ENCODE measurements at regions not wholly inside any gene's neighbourhood (a gene's known extent, or its start where the extent isn't known, plus 50 kb on each side); places are given as distances from the start of the nearest gene placed in this dataset.

GRCh38 chr11:112367461-112367860 lies 106.8 kb upstream of the PLET1 start:
- H3K4ac ChIP-seq (ENCODE audit: low read depth, low read length) = no peak overlapping the region
- H2BK5ac ChIP-seq (ENCODE audit: low read depth, low read length, poor library complexity) = no peak overlapping the region
- H3K4me2 ChIP-seq (ENCODE audit: low read length) = no peak overlapping the region
- H4K12ac ChIP-seq (ENCODE audit: low read depth, low read length) = no peak overlapping the region
- no peak overlapping the region for H2AFZ ChIP-seq (ENCODE audit: insufficient read depth, low read length, poor library complexity)
- H3K4me3 ChIP-seq (ENCODE audit: low read depth, low read length) = no peak overlapping the region
- H3K27me3 ChIP-seq (ENCODE audit: insufficient read depth, low read length) = no peaks in the 10 kb centered on the region
- H2BK120ac ChIP-seq (ENCODE audit: insufficient read depth, low read length, poor library complexity) = no peak overlapping the region
- H3K18ac ChIP-seq (ENCODE audit: low read length) = no peak overlapping the region
- no peak overlapping the region for H3K27ac ChIP-seq (ENCODE audit: low read depth, low read length)
- no peak overlapping the region for H2BK12ac ChIP-seq (ENCODE audit: low read length)
- no peak overlapping the region for H3K9ac ChIP-seq (ENCODE audit: low read length)
- H3K79me2 ChIP-seq (ENCODE audit: control insufficient read depth, insufficient read depth, low read length, poor library complexity) = no peaks in the 10 kb centered on the region
- H3K9me3 ChIP-seq (ENCODE audit: insufficient read depth, low read depth, low read length) = no peaks in the 10 kb centered on the region
- DNase-seq = no peak
- no peak overlapping the region for H4K91ac ChIP-seq (ENCODE audit: low read depth, low read length)
- WGBS (ENCODE audit: extremely low coverage, insufficient coverage, insufficient read length) = no CpG with 5 or more reads among the region's 3 CpGs
- H2AK5ac ChIP-seq (ENCODE audit: low read length) = no peak overlapping the region
- no peaks in the 10 kb centered on the region for H3K4me1 ChIP-seq (ENCODE audit: control insufficient read depth in 1 of 2, insufficient read depth in 2 of 2, low read length in 2 of 2)
- no peaks in the 10 kb centered on the region for H3K79me1 ChIP-seq (ENCODE audit: low read length)
- H4K8ac ChIP-seq (ENCODE audit: low read depth, low read length) = no peak overlapping the region
- H3K36me3 ChIP-seq (ENCODE audit: control insufficient read depth in 1 of 2, insufficient read depth in 2 of 2, low read length in 2 of 2) = no peaks in the 10 kb centered on the region
- H3K23ac ChIP-seq (ENCODE audit: low read length) = no peak overlapping the region
- no peak overlapping the region for H3K14ac ChIP-seq (ENCODE audit: low read length)

DNA sequence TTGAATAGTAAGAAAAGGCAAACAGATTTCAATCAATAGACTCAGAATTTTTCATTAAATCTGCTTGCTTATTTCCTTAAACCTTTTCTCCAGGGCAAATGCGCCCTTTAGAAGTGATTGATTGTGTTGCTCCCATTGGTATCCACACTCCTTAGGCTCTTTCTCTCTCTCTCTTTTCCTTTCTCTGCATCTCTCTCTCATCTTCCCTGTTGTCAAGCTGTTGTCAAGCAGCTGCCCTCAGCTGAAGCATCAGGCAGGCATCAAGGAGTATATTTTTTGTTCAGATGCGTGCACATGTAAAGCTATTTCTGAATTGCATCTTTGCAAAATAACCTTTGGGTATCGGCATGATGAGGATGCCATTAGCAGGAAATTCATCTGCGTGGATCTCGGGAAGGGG lies 107.2 kb upstream of the PLET1 start:
- Histone ChIP-seq H3K4me2 (ENCODE audit: low read length) (no peak overlapping the region), H3K27me3 (ENCODE audit: insufficient read depth, low read length) (no peaks in the 10 kb centered on the region)

GRCh38 chr11:112368381-112368780 lies 107.7 kb upstream of the PLET1 start:
- no peak overlapping the region for H2AK5ac ChIP-seq (ENCODE audit: low read length)
- H3K14ac ChIP-seq (ENCODE audit: low read length) = no peak overlapping the region
- H4K12ac ChIP-seq (ENCODE audit: low read depth, low read length) = no peak overlapping the region
- no peak overlapping the region for H3K4me2 ChIP-seq (ENCODE audit: low read length)
- H3K36me3 ChIP-seq (ENCODE audit: control insufficient read depth in 1 of 2, insufficient read depth in 2 of 2, low read length in 2 of 2) = no peaks in the 10 kb centered on the region
- no peak overlapping the region for H3K9ac ChIP-seq (ENCODE audit: low read length)
- H2BK120ac ChIP-seq (ENCODE audit: insufficient read depth, low read length, poor library complexity) = no peak overlapping the region
- H3K27me3 ChIP-seq (ENCODE audit: insufficient read depth, low read length) = no peaks in the 10 kb centered on the region
- no CpG with 5 or more reads among the region's 1 CpG for WGBS (ENCODE audit: extremely low coverage, insufficient coverage, insufficient read length)
- H3K9me3 ChIP-seq (ENCODE audit: insufficient read depth, low read depth, low read length) = no peaks in the 10 kb centered on the region
- H2BK12ac ChIP-seq (ENCODE audit: low read length) = no peak overlapping the region
- H3K79me2 ChIP-seq (ENCODE audit: control insufficient read depth, insufficient read depth, low read length, poor library complexity) = no peaks in the 10 kb centered on the region
- no peak overlapping the region for H3K18ac ChIP-seq (ENCODE audit: low read length)
- no peak overlapping the region for H3K4me3 ChIP-seq (ENCODE audit: low read depth, low read length)
- no peak overlapping the region for H2BK5ac ChIP-seq (ENCODE audit: low read depth, low read length, poor library complexity)
- no peak overlapping the region for H3K23ac ChIP-seq (ENCODE audit: low read length)
- no peak overlapping the region for H4K8ac ChIP-seq (ENCODE audit: low read depth, low read length)
- H3K4ac ChIP-seq (ENCODE audit: low read depth, low read length) = no peak overlapping the region
- no peak overlapping the region for H4K91ac ChIP-seq (ENCODE audit: low read depth, low read length)
- no peak overlapping the region for H3K27ac ChIP-seq (ENCODE audit: low read depth, low read length)
- H3K4me1 ChIP-seq (ENCODE audit: control insufficient read depth in 1 of 2, insufficient read depth in 2 of 2, low read length in 2 of 2) = no peaks in the 10 kb centered on the region
- no peak for DNase-seq
- no peak overlapping the region for H2AFZ ChIP-seq (ENCODE audit: insufficient read depth, low read length, poor library complexity)
- no peaks in the 10 kb centered on the region for H3K79me1 ChIP-seq (ENCODE audit: low read length)

More for the DNA sequence above, 107.2 kb upstream of the PLET1 start:
- Histone ChIP-seq H3K36me3 (ENCODE audit: control insufficient read depth in 1 of 2, insufficient read depth in 2 of 2, low read length in 2 of 2) (no peaks in the 10 kb centered on the region), H3K18ac (ENCODE audit: low read length) (no peak overlapping the region), H2AK5ac (ENCODE audit: low read length) (no peak overlapping the region), H3K4ac (ENCODE audit: low read depth, low read length) (no peak overlapping the region), H3K14ac (ENCODE audit: low read length) (no peak overlapping the region), H3K9me3 (ENCODE audit: insufficient read depth, low read depth, low read length) (no peaks in the 10 kb centered on the region), H3K23ac (ENCODE audit: low read length) (no peak overlapping the region), H3K9ac (ENCODE audit: low read length) (no peak overlapping the region), H4K12ac (ENCODE audit: low read depth, low read length) (no peak overlapping the region), H4K8ac (ENCODE audit: low read depth, low read length) (no peak overlapping the region), H4K91ac (ENCODE audit: low read depth, low read length) (no peak overlapping the region), H2BK5ac (ENCODE audit: low read depth, low read length, poor library complexity) (no peak overlapping the region), H3K4me1 (ENCODE audit: control insufficient read depth in 1 of 2, insufficient read depth in 2 of 2, low read length in 2 of 2) (no peaks in the 10 kb centered on the region), H3K79me1 (ENCODE audit: low read length) (no peaks in the 10 kb centered on the region), H3K27ac (ENCODE audit: low read depth, low read length) (no peak overlapping the region), H3K4me3 (ENCODE audit: low read depth, low read length) (no peak overlapping the region), H2BK120ac (ENCODE audit: insufficient read depth, low read length, poor library complexity) (no peak overlapping the region), H2BK12ac (ENCODE audit: low read length) (no peak overlapping the region), H2AFZ (ENCODE audit: insufficient read depth, low read length, poor library complexity) (no peak overlapping the region), H3K79me2 (ENCODE audit: control insufficient read depth, insufficient read depth, low read length, poor library complexity) (no peaks in the 10 kb centered on the region)
- no peak for DNase-seq
- WGBS (ENCODE audit: extremely low coverage, insufficient coverage, insufficient read length) = no CpG with 5 or more reads among the region's 5 CpGs

- H3K79me2 ChIP-seq (ENCODE audit: control insufficient read depth, insufficient read depth, low read length, poor library complexity) = no peaks in the 10 kb centered on the region
- DNase-seq = no peak
- H3K23ac ChIP-seq (ENCODE audit: low read length) = no peak overlapping the region
- no peaks in the 10 kb centered on the region for H3K27me3 ChIP-seq (ENCODE audit: insufficient read depth, low read length)
- no peaks in the 10 kb centered on the region for H3K79me1 ChIP-seq (ENCODE audit: low read length)
- H4K91ac ChIP-seq (ENCODE audit: low read depth, low read length) = no peak overlapping the region
- H2AK5ac ChIP-seq (ENCODE audit: low read length) = no peak overlapping the region
- H4K8ac ChIP-seq (ENCODE audit: low read depth, low read length) = no peak overlapping the region
- no peaks in the 10 kb centered on the region for H3K36me3 ChIP-seq (ENCODE audit: control insufficient read depth in 1 of 2, insufficient read depth in 2 of 2, low read length in 2 of 2)
- no CpG with 5 or more reads among the region's 1 CpG for WGBS (ENCODE audit: extremely low coverage, insufficient coverage, insufficient read length)
- no peak overlapping the region for H2BK12ac ChIP-seq (ENCODE audit: low read length)
- no peak overlapping the region for H3K4me3 ChIP-seq (ENCODE audit: low read depth, low read length)
- no peaks in the 10 kb centered on the region for H3K9me3 ChIP-seq (ENCODE audit: insufficient read depth, low read depth, low read length)
- H3K4me2 ChIP-seq (ENCODE audit: low read length) = no peak overlapping the region
- no peak overlapping the region for H3K14ac ChIP-seq (ENCODE audit: low read length)
- no peak overlapping the region for H3K27ac ChIP-seq (ENCODE audit: low read depth, low read length)
- no peaks in the 10 kb centered on the region for H3K4me1 ChIP-seq (ENCODE audit: control insufficient read depth in 1 of 2, insufficient read depth in 2 of 2, low read length in 2 of 2)
- H3K18ac ChIP-seq (ENCODE audit: low read length) = no peak overlapping the region
- H2BK120ac ChIP-seq (ENCODE audit: insufficient read depth, low read length, poor library complexity) = no peak overlapping the region
- H2BK5ac ChIP-seq (ENCODE audit: low read depth, low read length, poor library complexity) = no peak overlapping the region
- H2AFZ ChIP-seq (ENCODE audit: insufficient read depth, low read length, poor library complexity) = no peak overlapping the region
- no peak overlapping the region for H3K4ac ChIP-seq (ENCODE audit: low read depth, low read length)
- H4K12ac ChIP-seq (ENCODE audit: low read depth, low read length) = no peak overlapping the region
- H3K9ac ChIP-seq (ENCODE audit: low read length) = no peak overlapping the region
These were observed 108.7 kb upstream of the PLET1 start for GRCh38 chr11:112369374-112369773.

Data from trophoblast cell (in vitro differentiated cells and primary cell).